SK-N-MC (cell line): ENCODE measurements at regions not wholly inside any gene's neighbourhood (a gene's known extent, or its start where the extent isn't known, plus 50 kb on each side); places are given as distances from the start of the nearest gene placed in this dataset.

Experiments used
- DNase-seq: peaks from one replicate; pipeline ENCODE4 v3.0.0-alpha.2; 2011; ENCODE audit warnings: low read depth, low spot score
- H3K27ac ChIP-seq: fragments of 200-600 bp; sonication (generic); 2 replicates; pipeline ENCODE4 v1.5.1; 2016; ENCODE audit warnings: mixed run types
- H3K36me3 ChIP-seq: fragments of 200-600 bp; sonication (generic); 2 replicates; pipeline ENCODE4 v1.6.1; 2017; ENCODE audit warnings: antibody characterized with exemption, low read length, mixed read lengths; ENCODE audit not compliant: insufficient read depth
- H3K4me3 ChIP-seq: fragments of 200-600 bp; sonication (generic); 2 replicates; pipeline ENCODE4 v1.5.1; 2016
- H3K9ac ChIP-seq: fragments of 200-600 bp; sonication (generic); 2 replicates; pipeline ENCODE4 v1.8.0; 2017; ENCODE audit warnings: mixed run types, mixed read lengths; ENCODE audit not compliant: insufficient read length
- H3K9me3 ChIP-seq: fragments of 200-600 bp; sonication (generic); 2 replicates; pipeline ENCODE4 v1.6.1; 2017; ENCODE audit warnings: low read depth, mild to moderate bottlenecking, antibody characterized with exemption, low read length, moderate library complexity, mixed read lengths
- EZH2 ChIP-seq: fragments of 200-600 bp; sonication (generic); IDR thresholded peaks from one replicate; pipeline ENCODE4 v1.6.1; 2017; ENCODE audit warnings: antibody characterized with exemption
- FOXP2 ChIP-seq: optimal IDR thresholded peaks from 2 replicates; pipeline ENCODE3; 2011; ENCODE audit warnings: mild to moderate bottlenecking, moderate library complexity; ENCODE audit not compliant: insufficient read depth; ENCODE audit errors: extremely low read length, control extremely low read depth
- POLR2AphosphoS5 ChIP-seq: IDR thresholded peaks from 2 replicates; pipeline ENCODE4 v1.6.1; 2012; ENCODE audit warnings: mild to moderate bottlenecking, low read depth, low read length, borderline replicate concordance

DNA sequence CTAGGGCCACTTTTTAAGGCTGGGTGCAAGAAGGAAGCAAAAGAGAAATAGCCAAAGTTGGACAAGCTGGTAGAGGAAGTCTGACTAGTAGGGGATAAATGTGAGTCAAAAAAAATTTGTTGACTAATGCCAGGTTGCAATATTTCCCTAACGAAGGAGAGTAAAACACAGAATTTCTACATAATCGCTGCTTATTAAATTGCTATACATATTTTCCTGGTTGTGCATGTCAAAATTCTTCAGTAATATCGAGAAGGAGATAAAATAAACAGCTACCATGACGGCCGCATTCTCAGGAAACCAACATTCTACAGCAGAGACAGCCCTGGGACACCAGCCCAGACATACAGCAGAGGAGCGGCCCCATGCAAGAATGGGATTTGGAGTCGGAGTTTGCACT is 148.3 kb downstream of the ESM1 start:
- Histone ChIP-seq H3K27ac (peak overlapping the region; percentile 6), H3K9ac (no peak overlapping the region), H3K36me3 (no peaks in the 10 kb centered on the region), H3K4me3 (no peak overlapping the region), H3K9me3 (no peaks in the 10 kb centered on the region)
- DNase-seq, result no peak
- TF ChIP-seq POLR2AphosphoS5, result no peak
- TF ChIP-seq FOXP2, result no peak
- no peak for TF ChIP-seq EZH2

DNA sequence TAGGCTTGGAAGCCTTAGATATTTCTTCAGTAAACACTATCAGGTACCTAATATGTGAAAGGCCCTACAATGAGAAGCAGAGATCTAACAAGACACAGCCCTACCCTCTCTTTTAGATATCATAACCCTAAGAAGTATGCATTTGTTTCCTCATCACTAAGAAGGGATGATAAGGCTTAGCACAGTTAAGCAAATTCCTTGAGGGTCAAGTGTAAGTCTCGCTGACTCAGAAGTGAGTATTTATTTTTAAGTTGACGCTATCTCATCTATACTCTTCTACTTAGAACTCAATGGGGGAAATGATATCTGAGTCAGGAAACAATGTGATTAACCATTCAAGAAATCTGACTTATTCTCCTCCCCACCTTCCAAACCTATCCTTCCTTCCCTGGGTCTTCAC is 149.7 kb downstream of the ESM1 start:
- TF ChIP-seq POLR2AphosphoS5, result no peak
- no peak for TF ChIP-seq FOXP2
- TF ChIP-seq EZH2, result no peak

DNA sequence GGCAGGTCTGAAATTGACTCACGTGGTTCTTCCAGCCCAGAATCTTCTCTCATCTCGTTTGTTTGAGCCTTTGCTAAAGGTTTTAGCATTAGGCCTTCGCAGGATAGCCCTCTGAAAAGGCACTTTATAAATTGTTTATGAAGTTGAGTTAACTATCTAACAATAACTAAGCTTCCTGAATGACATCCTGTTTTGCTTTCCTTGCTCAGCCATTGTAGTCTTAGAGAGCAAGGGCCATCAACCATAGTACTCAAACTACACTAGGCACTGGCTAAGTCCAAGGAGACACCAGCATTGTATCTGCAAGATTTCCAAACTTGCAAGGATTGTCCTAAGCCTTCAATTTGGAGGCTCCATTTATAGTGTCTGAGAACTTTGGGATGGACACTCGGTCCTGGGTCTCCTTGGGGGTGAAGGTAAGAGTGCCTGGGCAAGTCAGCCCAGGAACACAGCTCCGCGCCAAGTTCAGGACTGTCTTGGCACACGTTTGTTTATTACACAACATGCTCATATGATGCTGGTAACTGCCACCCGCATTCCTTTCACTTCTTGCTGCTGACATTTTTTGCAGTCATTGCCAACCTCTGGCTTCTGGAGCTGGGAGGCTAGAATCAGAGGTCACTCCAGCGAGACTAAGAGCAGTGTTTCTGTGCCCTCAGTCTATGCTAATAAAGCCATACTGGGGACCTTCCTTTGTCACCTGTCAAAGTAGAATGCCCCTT is 151.1 kb downstream of the ESM1 start:
- H3K4me3 ChIP-seq, result no peak overlapping the region
- H3K9ac ChIP-seq, result no peak overlapping the region

More for the DNA sequence above, 149.7 kb downstream of the ESM1 start:
- H3K36me3 ChIP-seq, result no peaks in the 10 kb centered on the region
- 0 out of 2 replicates have a peak overlapping the region, but pooled peaks have one; percentile 23 for H3K27ac ChIP-seq
- no peak overlapping the region for H3K9ac ChIP-seq
- DNase-seq, result no peak
- H3K4me3 ChIP-seq, result no peak overlapping the region
- no peaks in the 10 kb centered on the region for H3K9me3 ChIP-seq

DNA sequence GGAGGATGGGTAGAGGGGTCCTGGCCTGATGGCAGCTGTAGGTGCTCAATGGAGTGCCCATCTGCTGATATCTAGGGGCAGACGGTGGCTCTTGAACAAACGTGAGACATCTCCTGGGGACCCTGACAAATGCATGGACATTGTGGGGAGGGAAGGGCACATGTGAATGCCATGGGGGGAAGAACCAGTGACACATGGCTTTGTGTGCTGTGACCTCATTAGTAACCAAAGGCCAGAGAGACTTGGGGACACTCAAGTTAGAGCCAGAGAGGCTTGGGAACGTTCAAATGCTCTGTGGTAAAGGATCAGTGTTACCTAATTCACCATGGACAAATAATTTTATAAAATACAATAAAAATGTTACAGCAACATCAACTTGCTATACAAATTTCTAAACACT is 151.8 kb downstream of the ESM1 start:
- TF ChIP-seq FOXP2 (no peak), POLR2AphosphoS5 (no peak), EZH2 (no peak)
- no peak overlapping the region for H3K9ac ChIP-seq
- no peak for DNase-seq
- no peak overlapping the region for H3K27ac ChIP-seq
- no peak overlapping the region for H3K4me3 ChIP-seq
- no peaks in the 10 kb centered on the region for H3K36me3 ChIP-seq
- H3K9me3 ChIP-seq, result no peaks in the 10 kb centered on the region

More for the DNA sequence above, 151.1 kb downstream of the ESM1 start:
- TF ChIP-seq FOXP2 (no peak), EZH2 (no peak), POLR2AphosphoS5 (no peak)
- Histone ChIP-seq H3K27ac (no peak overlapping the region), H3K9me3 (no peaks in the 10 kb centered on the region), H3K36me3 (no peaks in the 10 kb centered on the region)
- no peak for DNase-seq

DNA sequence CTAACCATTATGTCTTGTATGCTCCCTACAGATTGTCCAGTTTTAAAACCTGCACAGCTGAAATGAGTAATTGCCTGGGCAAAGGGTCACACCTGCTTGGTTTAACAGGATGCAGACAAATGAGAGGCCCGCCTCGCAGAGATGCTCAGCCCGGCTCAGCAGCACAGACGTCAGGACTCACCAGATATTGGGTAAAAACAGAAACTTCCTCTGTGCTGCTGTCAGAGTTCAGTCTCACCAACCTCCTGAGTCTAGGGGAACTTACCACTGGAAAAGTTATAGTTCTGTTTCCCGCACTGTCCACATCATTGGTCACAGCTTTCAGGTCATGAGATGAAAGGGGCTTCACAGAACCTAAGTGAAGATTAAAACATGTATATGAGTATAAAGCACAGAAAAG is 152.5 kb downstream of the ESM1 start:
- Histone ChIP-seq H3K27ac (no peak overlapping the region), H3K9ac (no peak overlapping the region), H3K9me3 (no peaks in the 10 kb centered on the region), H3K4me3 (no peak overlapping the region), H3K36me3 (no peaks in the 10 kb centered on the region)
- TF ChIP-seq EZH2, result no peak
- TF ChIP-seq POLR2AphosphoS5, result no peak
- TF ChIP-seq FOXP2, result no peak
- DNase-seq, result no peak

DNA sequence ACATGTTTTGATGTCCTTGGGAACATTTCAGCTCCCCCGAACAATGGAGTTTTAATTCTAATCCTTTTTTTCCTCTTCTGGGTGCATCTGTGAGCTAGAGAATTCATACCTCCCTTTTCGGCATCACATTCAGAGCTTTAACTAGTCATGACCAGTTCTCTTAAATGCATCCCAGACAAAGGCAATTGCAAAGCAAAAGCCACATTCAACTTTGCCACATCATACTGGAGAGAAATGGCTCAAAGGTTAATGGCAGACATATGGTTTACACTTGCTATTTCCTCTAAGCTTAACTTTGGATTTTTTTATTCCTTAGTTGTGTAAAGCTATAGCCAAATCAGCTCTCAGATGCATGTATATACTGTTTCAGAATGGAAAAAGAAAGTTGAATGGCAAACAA is 153.3 kb downstream of the ESM1 start:
- Histone ChIP-seq H3K9me3 (no peaks in the 10 kb centered on the region), H3K9ac (no peak overlapping the region), H3K4me3 (no peak overlapping the region), H3K36me3 (no peaks in the 10 kb centered on the region), H3K27ac (no peak overlapping the region)
- TF ChIP-seq POLR2AphosphoS5 (no peak), FOXP2 (no peak)
- DNase-seq, result no peak

DNA sequence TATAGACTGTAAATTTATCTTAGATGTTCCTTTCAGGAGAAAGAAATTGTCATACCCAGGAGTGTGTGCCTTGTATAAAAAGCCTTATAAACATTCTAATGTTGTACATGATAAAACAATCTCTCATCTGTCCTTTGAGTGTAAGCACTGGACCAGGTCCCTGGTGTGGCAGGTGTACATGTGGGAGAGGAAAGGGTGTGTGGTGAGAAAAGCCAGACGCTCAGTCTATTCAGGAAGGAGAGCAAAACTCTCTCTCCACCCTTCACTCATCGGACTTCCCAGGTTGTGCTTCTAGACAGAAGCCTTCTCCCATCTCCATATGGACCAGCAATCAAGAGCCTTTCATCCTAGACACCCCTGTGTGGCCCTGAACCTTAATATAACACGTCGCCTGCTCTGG is 154.2 kb downstream of the ESM1 start:
- H3K27ac ChIP-seq, result no peak overlapping the region
- H3K9ac ChIP-seq, result no peak overlapping the region
- no peak for DNase-seq
- H3K9me3 ChIP-seq, result no peaks in the 10 kb centered on the region
- no peak overlapping the region for H3K4me3 ChIP-seq
- H3K36me3 ChIP-seq, result no peaks in the 10 kb centered on the region
- TF ChIP-seq POLR2AphosphoS5 (no peak), FOXP2 (no peak), EZH2 (no peak)

DNA sequence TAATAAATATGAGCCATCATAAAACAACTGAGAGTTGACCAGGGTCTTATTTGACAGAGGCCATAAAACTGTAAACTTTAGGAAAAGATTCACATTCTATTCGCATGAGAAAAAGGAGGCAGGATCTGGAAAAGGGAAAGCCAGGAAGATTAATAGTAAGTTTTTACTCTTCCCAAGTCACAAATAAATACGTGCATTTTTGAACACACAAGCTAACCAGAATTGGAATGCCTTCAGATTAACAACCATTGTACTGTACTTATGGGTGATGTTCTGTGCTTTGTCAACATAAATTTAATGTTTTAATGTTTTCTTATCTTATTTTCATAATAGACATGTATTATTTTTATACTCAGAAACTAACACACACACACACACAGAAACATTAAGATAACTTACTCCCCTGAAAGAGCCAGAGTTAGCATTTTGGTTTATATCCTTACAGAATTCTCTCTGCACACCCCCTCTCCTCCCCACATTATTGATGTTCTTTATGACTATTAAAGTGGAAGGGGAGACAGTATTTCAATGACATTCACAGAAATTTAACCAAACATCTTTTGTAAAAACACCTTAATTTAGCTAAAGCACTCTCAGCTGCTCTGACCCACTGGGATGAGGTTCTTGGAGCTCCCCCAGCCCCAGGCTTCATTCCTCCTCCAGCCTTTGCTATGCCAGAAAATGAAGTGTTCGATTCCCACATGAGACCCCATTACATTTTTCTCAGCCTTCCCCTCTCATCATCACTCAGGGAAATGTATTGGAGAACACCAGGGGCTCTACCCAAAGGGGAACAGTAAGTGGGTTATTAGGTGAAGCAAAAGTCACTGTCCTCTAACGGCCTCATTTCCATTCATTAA is 155.5 kb downstream of the ESM1 start:
- no peak overlapping the region for H3K9ac ChIP-seq
- H3K27ac ChIP-seq, result no peak overlapping the region
- H3K9me3 ChIP-seq, result no peaks in the 10 kb centered on the region
- TF ChIP-seq EZH2 (no peak), POLR2AphosphoS5 (no peak), FOXP2 (no peak)
- no peaks in the 10 kb centered on the region for H3K36me3 ChIP-seq
- no peak for DNase-seq
- no peak overlapping the region for H3K4me3 ChIP-seq

DNA sequence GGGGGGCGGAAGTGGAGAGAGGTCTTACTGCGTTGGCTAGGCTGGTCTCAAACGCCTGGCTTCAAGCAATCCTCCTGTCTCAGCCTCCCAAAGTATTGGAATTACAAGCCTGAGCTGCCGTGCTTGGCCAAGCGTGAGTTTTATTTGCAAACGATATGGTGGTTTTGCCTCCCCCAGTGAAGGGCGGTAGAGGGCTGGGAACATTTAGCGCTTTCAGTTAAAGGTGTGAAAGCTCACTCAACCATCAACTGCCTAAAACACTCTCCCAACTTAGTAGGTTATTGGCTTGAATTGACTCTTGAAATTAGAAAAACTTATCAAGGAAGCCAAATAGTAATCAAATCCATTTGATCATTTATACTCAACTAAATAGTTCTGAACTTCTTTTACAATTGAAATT is 156.3 kb downstream of the ESM1 start:
- no peak overlapping the region for H3K4me3 ChIP-seq
- no peak for DNase-seq
- no peaks in the 10 kb centered on the region for H3K36me3 ChIP-seq
- no peak overlapping the region for H3K27ac ChIP-seq
- TF ChIP-seq FOXP2 (no peak), POLR2AphosphoS5 (no peak), EZH2 (no peak)
- no peaks in the 10 kb centered on the region for H3K9me3 ChIP-seq
- no peak overlapping the region for H3K9ac ChIP-seq
